HT1080 (cell line): ENCODE measurements at regions not wholly inside any gene's neighbourhood (a gene's known extent, or its start where the extent isn't known, plus 50 kb on each side); places are given as distances from the start of the nearest gene placed in this dataset.
"Not testable (repeated sequence)": the region's sequence is repeated elsewhere in the genome, so short reads cannot be mapped to it uniquely, and the experiment has no call there.

Experiments used
- DNase-seq: peaks from one replicate; pipeline ENCODE4 v3.0.0-alpha.2; 2015; ENCODE audit warnings: low read depth

DNA sequence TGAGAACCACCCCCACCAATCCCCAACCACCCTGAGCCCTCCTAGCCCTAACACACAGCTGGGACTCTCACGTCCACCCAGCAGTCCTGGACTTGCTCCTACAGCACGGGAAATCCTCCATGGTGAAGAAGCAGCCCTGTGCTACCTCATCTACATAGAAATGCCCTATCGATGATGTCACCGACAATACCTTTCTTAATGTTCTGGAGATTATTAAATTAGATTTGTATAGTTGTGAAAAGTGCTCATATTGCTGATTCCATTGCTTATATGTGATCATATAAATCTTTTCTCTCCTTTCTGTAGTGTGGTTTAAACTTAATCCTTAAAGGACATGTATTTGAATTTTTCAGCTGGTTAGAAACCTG lies 97.1 kb downstream of the PPIAL4G start:
- not testable (repeated sequence) for DNase-seq

DNA sequence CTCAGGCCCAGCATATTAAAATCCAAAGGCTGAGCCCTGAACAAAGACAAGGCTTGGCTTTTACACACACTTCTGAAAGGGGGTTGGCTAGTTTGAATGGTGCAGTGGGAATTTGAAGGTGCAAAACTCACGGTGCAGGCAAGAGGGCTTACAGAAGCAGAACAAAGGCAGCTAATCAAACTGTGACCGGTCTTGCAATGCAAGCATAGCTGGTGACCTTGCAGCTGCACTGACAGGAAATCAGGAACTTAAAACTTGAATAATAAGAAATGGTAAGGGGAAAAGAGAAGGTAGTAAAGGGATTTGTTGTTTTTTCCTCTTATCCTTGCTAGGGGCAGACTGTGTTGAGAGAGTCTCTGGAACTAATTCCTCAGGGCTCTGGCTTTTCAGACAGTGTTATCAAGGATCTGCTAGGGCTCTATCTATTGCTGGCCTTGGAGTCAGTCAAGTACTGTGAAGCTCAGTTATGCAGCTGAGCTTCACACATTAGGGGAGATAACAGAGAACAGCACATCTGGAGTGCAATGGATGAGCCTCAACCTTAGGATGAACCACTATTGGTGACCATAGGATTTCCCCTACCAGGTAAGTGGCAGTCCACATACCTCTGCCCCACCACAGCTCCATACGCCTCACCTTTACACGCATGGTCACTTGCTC lies 97.6 kb downstream of the PPIAL4G start:
- DNase-seq = no peak

DNA sequence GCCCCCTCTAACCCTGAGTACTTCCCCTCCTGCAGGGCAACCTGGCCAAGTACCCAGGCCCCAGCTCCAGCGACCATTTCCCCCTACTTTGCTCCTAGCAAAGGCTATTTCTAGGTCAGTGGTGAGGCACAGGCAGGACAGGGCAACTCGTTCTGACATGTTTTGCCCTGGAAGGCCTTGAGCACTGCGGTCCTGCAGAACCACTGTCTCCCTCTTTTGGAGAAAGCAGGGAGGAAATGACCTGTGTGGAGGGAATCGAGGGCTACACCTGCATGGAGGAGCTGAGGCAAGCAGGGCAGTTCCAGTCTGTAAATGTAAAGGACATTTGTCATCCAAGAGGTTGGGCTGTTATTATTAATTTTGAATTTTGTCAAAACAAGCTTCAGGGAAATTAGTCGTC lies 99.1 kb downstream of the PPIAL4G start:
- DNase-seq = no peak

DNA sequence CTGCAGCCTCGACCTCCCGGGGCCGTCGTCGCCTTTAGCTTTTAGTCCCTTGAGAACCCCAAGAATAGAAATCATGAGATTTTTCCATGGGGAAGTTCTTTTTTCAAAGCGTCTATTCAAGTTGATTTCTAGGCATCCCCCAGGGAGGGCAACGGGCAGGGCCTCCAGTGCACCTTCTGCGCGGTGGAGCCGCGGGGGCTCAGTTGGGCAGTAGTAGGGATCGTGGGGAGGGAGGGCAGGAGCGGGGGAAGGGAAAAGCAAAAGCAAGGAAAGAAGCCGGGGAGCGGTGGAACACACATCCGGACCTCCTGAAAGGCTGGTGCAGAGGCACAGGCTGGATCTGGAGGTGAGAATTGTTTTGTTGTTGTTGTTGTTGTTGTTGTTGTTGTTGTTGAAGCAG lies 103.4 kb downstream of the PPIAL4G start:
- no peak for DNase-seq

DNA sequence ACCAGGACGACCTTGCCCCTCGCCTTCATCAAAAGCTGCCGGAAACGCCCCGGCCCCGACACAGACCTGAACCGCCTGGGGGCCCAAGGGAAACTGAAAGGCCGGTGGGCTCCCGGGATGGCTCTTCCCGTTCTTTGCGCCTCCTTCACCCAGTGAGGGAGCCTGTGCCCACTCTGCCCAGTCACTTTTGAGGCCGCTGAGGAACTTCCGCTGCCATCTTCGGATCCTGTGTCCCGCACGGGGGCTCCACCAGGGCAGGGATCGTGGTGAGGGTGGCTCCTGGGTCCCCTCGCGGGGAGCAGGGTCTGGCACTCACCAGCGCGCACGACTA lies 104.0 kb downstream of the PPIAL4G start:
- no peak for DNase-seq

DNA sequence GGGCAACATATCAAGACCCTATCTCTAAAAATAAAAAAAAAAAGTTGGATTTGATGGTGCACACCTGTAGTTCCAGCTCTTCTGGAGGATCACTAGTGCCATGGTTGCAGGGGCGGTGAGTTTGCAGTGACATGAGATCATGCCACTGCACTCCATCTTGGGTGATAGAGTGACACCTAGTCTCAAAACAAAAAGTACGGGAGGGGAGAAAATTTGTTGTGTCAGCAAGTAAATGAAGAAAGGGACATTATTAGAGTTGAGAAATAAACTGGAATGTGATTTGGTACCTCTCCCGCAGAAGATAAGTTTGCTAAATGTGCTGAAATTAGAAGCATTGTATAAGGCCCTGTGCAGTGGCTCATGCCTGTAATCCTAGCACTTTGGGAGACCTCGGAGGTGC lies 105.1 kb downstream of the PPIAL4G start:
- not testable (repeated sequence) for DNase-seq

DNA sequence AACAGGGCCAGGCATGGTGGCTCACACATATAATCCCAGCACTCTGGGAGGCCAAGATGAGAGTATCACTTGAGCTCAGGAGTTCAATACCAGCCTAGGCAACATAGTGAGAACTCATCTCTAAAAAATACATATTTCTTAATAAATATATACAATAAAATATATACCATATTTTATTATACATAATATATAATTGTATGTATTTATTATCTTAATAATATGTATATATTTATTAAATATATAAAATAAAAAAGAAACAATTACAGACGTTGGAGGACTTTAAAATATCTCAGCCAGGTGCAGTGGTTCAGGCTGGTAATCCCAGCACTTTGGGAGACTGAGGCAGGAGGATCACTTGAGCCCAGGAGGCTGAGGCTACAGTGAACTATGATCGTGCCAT lies 106.1 kb downstream of the PPIAL4G start:
- not testable (repeated sequence) for DNase-seq

DNA sequence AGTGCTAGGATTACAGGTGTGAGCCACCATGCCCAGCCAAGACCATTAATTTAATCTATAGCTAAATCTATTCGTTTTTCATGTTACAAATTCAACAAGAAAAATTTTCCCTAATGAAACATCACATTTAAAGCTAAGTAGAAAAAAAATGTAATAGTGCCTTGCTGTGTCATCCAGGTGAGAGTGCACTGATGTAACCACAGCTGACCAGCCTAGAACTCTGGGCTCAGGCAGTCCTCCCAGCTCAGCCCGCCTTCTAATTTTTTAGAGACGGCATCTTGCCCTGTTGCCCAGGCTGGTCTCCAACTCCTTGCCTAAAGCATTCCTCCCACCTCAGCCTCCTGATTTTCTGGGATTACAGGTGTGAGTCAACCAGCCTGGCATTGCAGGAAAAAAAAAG lies 109.0 kb downstream of the PPIAL4G start:
- no peak for DNase-seq

DNA sequence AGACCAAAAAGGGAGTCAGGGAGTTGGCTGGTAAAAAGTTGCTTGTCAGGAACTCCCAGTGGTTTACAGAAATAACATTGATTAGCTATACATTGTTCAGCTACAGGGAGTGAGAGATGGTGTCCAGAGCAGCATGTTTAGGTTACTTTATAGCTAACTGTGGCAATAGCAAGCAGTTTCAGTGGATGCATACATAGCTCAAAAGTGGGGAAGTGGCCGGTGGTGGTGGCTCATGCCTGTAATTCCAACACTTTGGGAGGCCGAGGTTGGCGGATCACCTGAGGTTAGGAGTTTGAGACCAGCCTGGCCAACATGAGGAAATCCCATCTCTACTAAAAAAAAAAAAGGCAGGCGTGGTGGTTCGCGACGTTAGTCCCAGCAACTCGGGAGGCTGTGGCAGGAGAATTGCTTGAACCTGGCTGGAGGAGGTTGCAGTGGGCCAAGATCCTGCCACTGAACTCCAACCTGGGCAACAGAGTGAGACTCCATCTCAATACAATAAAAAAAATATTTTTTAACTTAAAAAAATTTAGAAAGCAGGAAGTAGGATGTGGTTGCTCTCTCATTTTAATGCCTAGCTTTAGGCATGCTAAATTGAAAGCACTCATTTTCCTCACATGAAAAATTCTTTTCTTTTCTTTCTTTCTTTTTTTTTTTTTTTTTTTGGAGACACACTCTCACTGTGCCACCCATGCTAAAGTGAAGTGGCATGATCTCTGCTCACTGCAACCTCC lies 109.7 kb downstream of the PPIAL4G start:
- no peak for DNase-seq

DNA sequence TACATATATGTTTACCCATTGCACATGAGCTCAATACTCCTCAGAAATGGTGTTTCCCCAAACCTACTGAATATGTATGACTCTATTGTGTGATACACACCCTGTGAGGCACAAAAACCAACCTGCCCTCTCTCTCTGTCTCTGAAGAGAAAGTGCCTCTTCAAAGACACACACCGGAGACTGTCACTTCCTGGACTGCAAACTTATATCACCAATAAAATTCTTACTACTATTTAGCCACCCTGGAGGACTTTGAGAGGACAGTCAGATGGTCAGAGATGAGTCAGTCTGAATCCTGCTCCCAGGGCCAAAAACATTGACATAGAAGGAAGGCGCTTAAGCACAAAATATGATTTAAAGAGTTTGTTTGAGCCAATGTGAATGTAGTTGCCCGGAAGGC lies 110.4 kb downstream of the PPIAL4G start:
- peak; percentile 70 for DNase-seq

DNA sequence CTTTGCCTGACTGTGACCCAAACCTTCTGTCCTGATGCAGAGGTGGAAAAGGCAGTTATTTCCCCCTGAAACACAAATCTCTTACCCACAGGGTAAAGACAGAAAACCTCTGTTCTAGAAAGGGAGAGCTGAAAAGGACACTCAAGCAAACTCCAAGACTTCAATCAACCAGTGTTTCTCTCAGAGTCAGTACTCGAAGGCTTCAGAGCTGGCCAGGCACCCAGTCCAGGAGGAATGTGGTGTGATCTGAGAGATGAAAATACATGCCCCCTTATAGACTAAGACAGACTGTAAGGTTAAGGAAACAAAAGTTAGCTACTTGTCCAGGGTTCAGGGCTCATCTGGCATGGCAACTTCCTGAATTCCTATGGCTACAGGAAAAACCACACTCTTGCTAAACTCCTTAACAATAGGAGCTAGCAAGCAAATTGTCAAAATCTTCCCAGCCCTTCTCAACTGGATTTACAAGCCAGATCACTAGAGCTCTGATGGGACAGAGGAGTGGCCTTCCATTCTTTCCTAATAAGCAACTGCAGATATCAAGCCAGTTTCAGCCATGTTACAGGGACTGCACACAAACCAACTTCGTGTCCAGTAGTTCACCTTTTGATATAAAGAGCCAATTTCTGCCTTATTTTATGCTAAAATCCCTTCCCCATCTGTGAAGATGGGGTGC lies 110.9 kb downstream of the PPIAL4G start:
- DNase-seq = peak; percentile 25

DNA sequence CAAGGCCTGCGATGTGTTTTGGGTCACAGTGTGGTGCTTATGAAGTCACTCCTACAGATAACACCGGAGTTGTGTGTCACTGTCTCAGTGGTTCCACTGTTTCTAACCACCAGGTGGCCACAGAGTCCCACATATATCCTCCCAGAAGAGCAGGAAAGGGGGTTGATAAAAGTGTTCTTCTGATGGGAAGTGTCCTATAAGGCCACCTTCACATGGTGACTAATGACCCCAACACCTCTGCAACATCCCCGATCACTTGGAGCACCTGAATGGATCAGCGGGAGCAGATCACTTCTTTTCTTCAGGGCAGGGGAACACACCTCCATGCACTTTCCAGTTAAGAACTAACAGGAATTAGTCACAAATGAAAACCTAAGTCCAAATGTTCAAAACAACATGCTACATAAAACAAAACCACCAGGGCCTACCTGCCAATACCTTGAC lies 111.5 kb downstream of the PPIAL4G start:
- DNase-seq = peak; percentile 73

DNA sequence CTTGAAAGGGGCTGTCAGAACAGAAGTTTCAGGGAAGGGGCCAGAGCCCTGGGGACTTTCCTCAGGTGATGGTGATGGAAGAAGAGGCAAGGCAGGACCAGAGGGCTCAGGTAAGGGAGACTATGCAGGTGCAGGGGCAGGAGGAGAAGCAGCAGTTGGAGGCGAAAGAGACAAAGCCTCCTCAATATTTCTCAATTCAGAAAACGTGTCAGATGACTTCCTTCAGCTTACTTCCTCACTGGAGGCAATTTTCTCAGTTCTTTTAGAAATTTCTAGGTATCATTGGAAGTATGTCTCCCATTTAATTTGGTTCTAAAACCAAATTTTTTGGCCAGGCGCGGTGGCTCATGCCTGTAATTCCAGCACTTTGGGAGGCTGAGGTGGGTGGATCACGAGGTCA lies 112.4 kb downstream of the PPIAL4G start:
- DNase-seq = not testable (repeated sequence)

DNA sequence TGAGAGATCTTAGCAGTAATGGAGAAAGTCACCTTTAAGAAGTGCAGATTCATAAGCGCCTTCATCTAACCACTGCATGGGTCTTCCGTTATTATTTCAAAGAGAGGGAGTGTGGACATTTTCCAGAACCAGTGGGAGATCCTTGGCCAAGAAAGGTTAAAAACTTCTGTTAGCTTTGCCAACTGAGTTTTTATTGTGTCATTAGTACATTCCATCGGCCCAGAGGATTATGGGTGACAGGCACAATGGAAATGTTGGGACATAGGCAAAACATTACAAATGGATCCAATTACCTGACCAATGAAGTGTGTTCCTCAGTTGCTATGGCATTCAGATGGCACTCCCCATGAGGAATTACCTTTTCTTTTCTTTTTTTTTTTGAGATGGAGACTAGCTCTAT lies 115.5 kb downstream of the PPIAL4G start:
- DNase-seq = no peak

DNA sequence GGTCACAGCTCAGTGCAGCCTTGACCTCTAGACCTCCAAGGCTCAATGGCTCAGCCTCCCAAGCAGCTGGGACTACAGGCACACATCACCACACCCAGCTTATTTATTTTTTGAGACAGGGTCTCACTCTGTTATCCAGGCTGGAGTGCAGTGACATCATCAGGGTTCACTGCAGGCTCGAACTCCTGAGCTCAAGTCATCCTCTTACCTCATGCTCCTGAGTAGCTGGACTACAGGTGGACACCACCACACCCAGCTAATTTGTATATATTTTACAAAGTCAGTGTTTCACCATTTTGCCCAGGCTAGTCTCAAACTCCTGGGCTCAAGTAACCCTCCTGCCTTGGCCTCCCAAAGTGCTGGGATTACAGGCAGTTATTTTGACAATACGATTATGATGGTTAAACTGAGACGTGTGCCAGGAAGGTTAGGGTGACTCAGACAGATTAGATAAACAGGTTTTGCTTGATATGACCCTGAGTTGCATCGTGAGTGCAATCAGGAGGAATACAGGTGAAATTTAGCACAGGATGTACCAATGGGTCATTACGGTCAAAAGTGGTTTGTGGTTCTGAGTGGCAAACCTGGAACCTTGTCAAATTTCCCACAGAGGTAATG lies 116.9 kb downstream of the PPIAL4G start:
- DNase-seq = not testable (repeated sequence)

DNA sequence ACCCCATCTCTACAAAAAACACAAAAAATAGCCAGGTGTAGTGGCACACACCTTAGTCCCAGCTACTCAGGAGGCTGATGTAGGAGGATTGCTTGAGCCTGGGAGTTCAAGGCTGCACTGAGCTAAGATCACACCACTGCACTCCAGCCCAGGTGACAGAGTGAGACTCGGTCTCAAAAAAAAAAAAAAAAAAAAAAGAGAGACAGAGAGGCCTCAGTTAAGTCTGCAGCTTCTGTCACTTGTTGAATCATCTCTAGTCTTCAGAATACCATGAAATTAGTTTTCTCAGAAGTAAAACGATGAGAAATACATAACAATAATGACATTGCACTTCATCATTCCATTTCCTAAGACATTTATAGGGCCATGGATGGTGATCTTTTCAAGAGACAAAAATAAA lies 118.0 kb downstream of the PPIAL4G start:
- DNase-seq = not testable (repeated sequence)

DNA sequence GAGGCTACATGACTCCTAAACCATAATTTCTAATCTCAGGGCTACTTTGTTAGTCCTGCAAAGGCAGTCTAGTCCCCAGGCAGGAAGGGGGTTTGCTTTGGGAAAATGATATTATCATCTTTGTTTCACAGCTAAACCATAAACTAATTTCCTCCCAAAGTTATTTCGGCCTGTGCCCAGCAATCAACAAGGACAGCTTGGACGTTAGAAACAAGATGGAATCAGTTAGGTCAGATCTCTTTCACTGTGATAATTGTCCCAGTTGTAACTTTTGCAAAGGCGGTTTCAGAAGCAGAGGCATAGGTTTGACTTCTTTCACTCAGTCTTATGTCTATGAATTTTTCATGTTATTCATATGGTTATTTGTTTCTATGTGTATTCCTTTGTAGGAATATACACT lies 119.1 kb downstream of the PPIAL4G start:
- DNase-seq = not testable (repeated sequence)

DNA sequence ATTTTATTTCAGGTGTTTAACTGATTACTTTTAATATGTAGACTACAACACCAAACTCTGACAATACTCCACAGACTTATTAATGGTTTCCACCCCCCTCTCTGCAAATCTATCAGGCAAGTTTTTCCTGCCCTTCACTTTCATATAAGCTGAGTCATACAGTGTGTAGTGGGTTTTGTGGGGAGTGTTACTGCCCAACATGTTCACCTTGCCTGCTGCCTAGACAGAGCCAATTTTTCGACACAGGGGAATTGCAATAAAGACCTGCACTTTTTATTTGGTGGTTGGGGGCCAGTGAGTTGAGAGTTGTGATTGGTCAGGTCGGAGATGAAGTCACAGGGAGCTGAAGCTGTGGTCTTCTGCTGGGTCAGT lies 119.7 kb downstream of the PPIAL4G start:
- peak; percentile 33 for DNase-seq

DNA sequence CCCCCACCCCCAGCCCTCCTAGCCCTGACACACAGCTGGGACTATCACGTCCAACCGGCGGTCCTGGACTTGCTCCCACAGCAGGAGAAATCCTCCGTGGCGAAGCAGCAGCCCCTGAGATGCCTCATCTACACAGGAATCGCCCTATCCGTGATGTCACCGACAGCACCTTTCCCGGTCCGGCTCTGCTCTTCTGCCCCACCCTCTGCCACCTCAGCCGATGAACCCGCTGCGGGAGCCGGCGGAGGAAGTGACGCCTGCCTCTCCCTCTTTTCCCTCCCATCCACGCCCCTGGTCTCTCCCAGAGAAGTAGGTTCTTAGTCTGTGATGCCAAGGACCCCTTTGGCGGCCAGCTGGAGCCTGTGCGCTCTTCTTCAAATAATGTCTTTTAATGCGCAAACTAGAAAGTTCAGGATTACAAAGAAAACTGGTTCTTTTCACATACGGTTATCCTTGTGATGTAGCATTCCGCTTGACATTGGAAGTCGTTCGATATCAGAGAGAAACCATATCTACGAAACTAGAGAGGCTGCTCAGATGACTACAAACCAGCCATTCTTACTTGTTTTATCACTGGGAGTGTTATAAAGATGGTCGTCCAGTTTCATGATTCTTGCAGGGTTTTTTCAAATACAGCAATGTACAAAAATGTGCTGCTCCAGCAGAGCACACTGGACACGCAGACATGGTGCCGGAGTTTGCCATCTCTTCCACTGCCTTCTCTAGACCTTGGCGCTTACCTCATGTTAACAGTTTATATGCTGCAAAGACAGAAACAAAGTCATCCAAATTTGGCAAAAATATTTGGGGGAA lies 120.3 kb downstream of the PPIAL4G start:
- no peak for DNase-seq

DNA sequence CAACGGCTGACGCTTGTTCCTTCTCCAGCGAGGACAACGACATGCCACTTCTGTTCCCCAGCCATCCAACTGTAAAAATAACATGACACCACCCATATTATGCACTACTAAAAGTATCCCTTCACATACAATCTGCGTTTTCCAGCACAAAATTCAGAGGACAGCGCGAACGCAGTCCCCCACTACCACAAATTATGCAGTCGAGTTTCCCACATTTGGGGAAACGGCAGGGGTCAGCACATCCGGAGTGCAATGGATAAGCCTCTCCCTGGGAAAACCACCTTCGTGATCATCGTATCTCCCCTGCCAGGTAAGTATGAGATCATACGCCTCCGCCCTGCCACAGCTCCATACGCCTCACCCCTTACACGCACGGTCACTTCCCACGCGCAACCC lies 120.9 kb downstream of the PPIAL4G start:
- DNase-seq = no peak

DNA sequence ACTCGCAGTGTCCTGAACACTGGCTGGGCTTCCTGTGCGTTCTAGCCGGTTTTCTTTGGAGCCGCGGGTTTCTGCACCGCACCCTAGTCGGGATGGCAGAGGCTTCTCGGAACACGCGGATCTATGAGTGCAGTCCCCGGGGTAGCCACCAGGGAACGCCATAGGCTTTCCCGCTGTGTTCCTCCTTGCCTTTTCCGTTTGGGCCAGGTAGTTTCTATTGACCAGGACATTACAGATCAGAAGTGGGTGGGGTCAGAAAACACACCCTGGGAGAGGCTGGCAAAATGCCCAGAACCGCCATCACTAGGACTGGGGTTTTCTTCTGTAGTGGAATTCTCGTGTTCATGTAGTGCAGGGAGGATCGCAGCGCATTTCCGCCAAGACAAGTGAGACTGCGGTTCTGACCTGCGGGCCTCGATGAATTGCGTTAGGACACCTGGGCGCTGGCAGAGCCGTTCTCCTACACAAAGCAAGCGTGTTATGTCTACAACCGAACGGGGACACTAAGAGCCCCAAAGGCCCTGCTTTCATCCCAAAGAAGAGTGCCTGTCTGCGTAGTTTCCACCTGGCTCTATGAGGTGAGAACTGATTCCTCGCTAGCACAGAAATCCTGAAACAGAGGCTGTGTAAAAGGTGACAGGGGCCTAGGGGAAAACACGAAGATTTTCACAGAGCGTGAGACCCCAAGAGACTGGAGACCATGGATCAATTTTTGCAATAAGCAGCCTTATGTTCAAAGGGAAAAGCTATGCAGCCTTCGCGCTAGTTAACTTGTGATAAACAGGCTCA lies 121.5 kb downstream of the PPIAL4G start:
- not testable (repeated sequence) for DNase-seq
